HG03575 (cell line): ENCODE measurements at regions not wholly inside any gene's neighbourhood (a gene's known extent, or its start where the extent isn't known, plus 50 kb on each side); places are given as distances from the start of the nearest gene placed in this dataset.

ENCODE experiments used
- ATAC-seq: cut with Tn5 transposase; IDR thresholded peaks from one replicate; pipeline ENCODE4 v1.9.1; 2021; ENCODE audit not compliant: unreplicated experiment, insufficient number of reproducible peaks, low FRiP score; ENCODE audit errors: extremely low read depth

GRCh38 chr18:24559526-24559925, 99.1 kb downstream of the HRH4 start:
- ATAC-seq: no peak

- no peak for ATAC-seq
Measured at GRCh38 chr18:24560511-24560981, 100.1 kb downstream of the HRH4 start.

GRCh38 chr18:24561369-24561965, 101.0 kb downstream of the HRH4 start:
- no peak for ATAC-seq

DNA sequence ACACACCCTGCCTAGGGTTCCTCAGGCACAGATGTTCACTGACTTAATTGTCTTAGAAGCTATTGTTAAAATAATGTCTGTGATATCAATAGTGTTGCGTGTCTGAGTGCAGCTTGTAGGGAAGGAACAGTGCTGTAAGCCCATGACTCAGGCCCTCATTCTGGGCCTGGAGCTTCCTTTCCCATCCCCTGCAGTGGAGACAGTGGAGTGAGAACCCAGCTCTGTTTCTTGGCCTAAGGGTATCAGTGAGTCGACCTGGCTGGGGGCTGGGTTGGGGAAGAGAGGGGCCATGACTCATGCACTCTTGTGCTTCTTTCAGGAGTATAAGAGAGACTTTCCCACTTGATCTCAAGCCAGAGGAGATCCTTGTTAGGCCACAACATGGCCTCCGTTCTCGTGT, 106.8 kb downstream of the HRH4 start:
- ATAC-seq: no peak

DNA sequence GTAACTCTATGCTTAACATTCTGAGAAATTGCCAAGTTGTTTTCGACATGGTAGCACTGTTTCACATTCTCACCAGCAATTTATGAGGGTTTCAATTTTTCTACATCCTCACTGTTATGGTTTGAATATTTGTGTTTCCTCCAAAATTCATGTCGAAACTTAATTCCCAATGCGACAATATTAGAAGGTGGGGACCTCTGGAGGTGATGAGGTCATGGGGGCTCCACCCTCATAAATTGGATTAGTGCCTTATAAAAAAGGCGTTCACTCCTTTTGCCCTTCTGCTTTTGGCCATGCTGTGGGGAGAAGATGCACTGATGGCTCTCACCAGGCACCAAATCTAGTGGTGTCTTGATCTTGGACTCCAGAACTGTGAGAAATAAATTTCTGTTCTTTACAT, 110.3 kb downstream of the HRH4 start:
- ATAC-seq: no peak

DNA sequence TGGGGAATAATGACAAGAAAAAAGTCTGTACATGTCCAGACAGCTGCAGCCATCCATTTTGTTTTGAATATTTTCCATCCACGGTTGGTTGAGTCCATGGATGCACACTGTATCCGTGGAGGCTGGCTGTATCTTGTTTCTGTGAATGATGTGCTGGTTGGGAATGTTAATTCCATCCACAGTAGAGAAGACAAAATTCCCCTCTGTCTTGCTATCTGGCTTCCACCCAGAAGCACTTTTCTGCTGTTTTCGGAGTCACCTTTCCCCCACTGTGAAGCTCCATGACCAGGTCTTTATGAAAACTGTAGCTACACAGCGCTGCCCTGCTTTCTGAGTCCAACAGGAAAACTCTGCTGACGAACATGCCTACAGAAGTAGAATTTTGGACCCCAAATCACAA, 122.3 kb downstream of the HRH4 start:
- no peak for ATAC-seq

GRCh38 chr18:24584205-24584604, 123.8 kb downstream of the HRH4 start:
- no peak for ATAC-seq

- no peak for ATAC-seq
Measured at GRCh38 chr18:24584813-24585212, 124.4 kb downstream of the HRH4 start.

- no peak for ATAC-seq
Measured at GRCh38 chr18:24585996-24586566, 125.6 kb downstream of the HRH4 start.

GRCh38 chr18:24586662-24587360, 126.4 kb downstream of the HRH4 start:
- no peak for ATAC-seq

DNA sequence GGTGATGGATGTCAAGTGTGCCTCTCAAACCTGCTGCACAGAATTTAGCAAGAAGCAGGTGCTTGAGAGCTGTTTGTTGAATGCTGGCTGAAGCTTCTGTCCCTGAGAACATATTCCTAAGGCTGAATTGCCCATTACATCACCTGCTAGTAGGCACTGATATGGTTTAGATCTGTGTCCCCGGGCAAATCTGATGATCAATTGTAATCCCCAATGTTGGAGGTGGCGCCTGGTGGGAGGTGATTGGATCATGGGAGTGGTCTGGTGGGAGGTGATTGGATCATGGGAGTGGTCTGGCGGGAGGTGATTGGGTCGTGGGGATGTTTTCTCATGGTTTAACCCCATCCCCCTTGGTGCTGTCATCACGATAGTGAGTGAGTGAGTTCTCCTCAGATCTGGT, 128.0 kb downstream of the HRH4 start:
- no peak for ATAC-seq

DNA sequence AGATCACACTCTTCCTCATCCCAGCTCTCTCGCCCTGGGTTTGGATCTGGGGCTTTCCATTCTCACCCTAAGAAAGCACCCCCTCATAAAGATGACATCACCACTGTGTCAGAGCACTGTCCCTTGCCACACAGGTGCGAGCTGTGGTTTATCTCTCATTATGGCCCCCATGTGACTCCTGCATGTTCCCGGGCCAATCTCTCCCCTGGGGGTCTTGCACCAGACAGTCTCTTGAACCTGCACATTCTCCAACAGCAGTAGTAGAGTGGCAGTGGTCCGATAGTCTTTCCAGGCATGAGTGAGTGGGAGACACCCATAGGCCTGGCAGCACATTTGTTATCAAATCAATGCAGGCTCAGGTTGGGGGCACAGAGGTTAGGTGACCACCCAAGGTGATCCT, 130.5 kb downstream of the HRH4 start:
- no peak for ATAC-seq

DNA sequence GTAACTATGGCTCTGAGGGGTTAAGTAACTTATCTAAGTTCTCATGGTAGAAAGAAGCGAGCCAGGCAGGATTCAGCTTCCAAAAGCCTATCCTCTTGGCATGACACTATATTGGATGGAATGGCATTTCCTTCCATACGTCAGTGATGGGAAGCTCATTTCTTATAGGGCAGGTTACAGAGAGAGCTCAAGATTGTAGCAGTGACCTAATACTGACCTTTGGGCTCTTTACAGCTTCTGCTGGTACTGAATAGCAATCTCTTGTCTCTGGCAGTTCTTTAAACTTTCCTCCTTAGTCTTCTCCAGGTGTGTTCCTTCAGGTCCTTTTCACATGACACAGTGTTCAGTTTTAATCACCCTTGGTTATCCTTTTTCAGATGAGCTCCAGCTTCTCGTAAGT, 133.0 kb downstream of the HRH4 start:
- ATAC-seq: no peak

DNA sequence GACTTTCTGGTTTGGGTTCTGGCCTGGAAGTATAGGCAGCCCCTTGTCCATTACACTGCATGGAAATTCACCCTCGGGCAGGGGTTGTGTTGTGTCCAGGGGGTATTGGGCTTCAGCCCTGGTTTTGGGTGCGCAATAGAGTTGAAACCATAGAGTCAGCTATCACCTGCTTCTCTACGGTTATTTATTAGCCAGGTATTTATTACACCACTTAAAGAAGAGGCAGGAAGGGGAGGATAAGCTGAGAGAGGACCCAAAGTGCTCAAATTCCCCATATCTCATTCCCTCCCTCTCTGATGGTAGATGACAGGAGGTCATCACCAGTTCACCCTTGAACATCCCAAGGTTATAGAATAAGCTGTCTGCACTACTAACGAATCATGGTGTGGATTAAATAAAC, 133.4 kb downstream of the HRH4 start:
- no peak for ATAC-seq

- no peak for ATAC-seq
Measured at GRCh38 chr18:24595561-24596031, 135.2 kb downstream of the HRH4 start.

GRCh38 chr18:24600076-24600654, 139.7 kb downstream of the HRH4 start:
- no peak for ATAC-seq

GRCh38 chr18:24601585-24601984, 141.1 kb downstream of the HRH4 start:
- no peak for ATAC-seq

GRCh38 chr18:24602201-24602600, 141.8 kb downstream of the HRH4 start:
- ATAC-seq: no peak

DNA sequence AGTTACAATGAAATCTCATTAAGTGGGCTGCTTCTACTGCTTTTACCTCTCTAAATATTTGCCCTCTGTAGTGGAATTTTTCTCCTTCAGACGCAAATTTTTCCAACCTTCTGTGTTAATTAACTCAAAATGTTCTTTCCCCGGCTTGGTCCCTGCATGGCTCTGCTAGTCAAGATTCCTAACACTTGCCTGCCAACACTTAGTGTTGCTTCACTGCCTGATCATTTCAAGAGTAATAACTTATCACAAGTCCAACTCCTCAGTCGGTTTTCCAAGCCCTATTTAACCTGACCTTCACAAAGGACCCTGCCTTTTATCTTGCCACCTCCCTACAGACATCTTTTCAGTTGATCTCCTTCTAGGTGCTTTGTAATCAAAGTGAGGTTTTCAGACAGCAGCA, 142.7 kb downstream of the HRH4 start:
- no peak for ATAC-seq

- no peak for ATAC-seq
Measured at GRCh38 chr18:24605444-24605843, 145.0 kb downstream of the HRH4 start.
